NB4 (cell line): ENCODE measurements at regions not wholly inside any gene's neighbourhood (a gene's known extent, or its start where the extent isn't known, plus 50 kb on each side); places are given as distances from the start of the nearest gene placed in this dataset.

ENCODE experiments used
- MYC ChIP-seq: IDR thresholded peaks from 2 replicates; pipeline ENCODE4 v1.6.1; 2011; ENCODE audit warnings: low read depth, low read length
- POLR2A ChIP-seq: IDR thresholded peaks from 2 replicates; pipeline ENCODE4 v1.6.1; 2011; ENCODE audit warnings: mild to moderate bottlenecking; ENCODE audit not compliant: insufficient read length; ENCODE audit errors: extremely low read depth
- TF ChIP-seq, protein P1 (sequence below): IDR thresholded peaks from 2 replicates; pipeline ENCODE4 v1.6.1; 2011; ENCODE audit warnings: low read depth, low read length
- TF ChIP-seq, protein P2 (sequence below): IDR thresholded peaks from one replicate; pipeline ENCODE4 v1.5.1; 2012; ENCODE audit warnings: low read depth, low read length

GRCh38 chr11:112366012-112366411 lies 105.4 kb upstream of the PLET1 start:
- TF ChIP-seq, protein P1, sequence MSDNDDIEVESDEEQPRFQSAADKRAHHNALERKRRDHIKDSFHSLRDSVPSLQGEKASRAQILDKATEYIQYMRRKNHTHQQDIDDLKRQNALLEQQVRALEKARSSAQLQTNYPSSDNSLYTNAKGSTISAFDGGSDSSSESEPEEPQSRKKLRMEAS = no peak
- TF ChIP-seq POLR2A (no peak), MYC (no peak)
- TF ChIP-seq, protein P2, sequence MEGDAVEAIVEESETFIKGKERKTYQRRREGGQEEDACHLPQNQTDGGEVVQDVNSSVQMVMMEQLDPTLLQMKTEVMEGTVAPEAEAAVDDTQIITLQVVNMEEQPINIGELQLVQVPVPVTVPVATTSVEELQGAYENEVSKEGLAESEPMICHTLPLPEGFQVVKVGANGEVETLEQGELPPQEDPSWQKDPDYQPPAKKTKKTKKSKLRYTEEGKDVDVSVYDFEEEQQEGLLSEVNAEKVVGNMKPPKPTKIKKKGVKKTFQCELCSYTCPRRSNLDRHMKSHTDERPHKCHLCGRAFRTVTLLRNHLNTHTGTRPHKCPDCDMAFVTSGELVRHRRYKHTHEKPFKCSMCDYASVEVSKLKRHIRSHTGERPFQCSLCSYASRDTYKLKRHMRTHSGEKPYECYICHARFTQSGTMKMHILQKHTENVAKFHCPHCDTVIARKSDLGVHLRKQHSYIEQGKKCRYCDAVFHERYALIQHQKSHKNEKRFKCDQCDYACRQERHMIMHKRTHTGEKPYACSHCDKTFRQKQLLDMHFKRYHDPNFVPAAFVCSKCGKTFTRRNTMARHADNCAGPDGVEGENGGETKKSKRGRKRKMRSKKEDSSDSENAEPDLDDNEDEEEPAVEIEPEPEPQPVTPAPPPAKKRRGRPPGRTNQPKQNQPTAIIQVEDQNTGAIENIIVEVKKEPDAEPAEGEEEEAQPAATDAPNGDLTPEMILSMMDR = no peak
